ENCODE measurements at regions not wholly inside any gene's neighbourhood (a gene's known extent, or its start where the extent isn't known, plus 50 kb on each side); places are given as distances from the start of the nearest gene placed in this dataset.

DNA sequence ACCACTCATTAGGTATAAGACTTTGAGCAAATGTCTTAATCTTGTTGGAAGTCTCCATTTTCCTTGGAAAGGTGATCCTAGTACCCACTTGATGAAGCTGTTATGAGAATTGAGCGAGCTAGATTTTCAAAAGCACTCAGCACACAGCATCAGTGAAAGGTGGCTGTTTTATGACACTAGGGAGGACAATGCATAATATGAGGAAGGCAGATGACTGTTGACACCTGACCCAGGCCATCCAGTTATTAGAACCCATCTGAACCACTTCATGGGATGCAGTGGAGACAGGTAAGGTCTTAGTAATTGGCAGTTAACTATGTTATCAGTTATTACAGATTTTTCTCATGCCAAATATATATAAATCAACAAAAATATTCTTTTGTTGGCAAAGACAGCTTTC lies 369.9 kb upstream of the PDE3A start:
- Histone ChIP-seq H3K27ac (ENCODE audit: low read depth, low read length) (no peak overlapping the region), H3K4me2 (ENCODE audit: low read length) (no peak overlapping the region), H4K20me1 (ENCODE audit: insufficient read depth) (no peaks in the 10 kb centered on the region), H3K36me3 (ENCODE audit: control insufficient read depth in 1 of 2, insufficient read depth in 2 of 2, low read length in 2 of 2) (no peaks in the 10 kb centered on the region), H3K27me3 (ENCODE audit: insufficient read depth, low read length) (no peaks in the 10 kb centered on the region), H3K4me1 (ENCODE audit: control insufficient read depth in 1 of 2, insufficient read depth in 2 of 2, low read length in 2 of 2) (no peaks in the 10 kb centered on the region), H2AFZ (ENCODE audit: low read depth, low read length, poor library complexity, severe bottlenecking) (no peak overlapping the region), H3K9me3 (ENCODE audit: control insufficient read depth in 1 of 2, insufficient read depth in 1 of 2, low read depth in 1 of 2, low read length in 2 of 2) (no peaks in the 10 kb centered on the region), H3K9ac (ENCODE audit: low read length) (no peak overlapping the region), H3K79me2 (ENCODE audit: insufficient read depth, low read length) (no peaks in the 10 kb centered on the region), H3K4me3 (replicated peaks in 1 of 2; ENCODE audit: low read depth in 1 of 2, low read length in 2 of 2) (no peak overlapping the region), H3K9me2 (ENCODE audit: insufficient read depth) (no peaks in the 10 kb centered on the region)
- BruUV-seq (replicated peaks): no TSS peak
- ChIA-PET CTCF (no interaction called here), POLR2A (no interaction called here), RAD21 (ENCODE audit: low non-redundant PET in 1 of 2, low total read pairs in 2 of 2, uncharacterized antibody in 2 of 2, unreplicated experiment in 2 of 2) (no interaction called here)
- DNase-seq (ENCODE audit: low read depth, low spot score) (no peak), ATAC-seq (no peak)
- intact Hi-C loops (cut with micrococcal nuclease): loop anchor here (10.0 kb wide), 1 partner anchor 366 kb away; the partner anchor contains the start of gene PDE3A
- no peak for TF ChIP-seq SRF (IDR thresholded peaks at IDR 0.05; ENCODE audit: low read depth)
- TF ChIP-seq, protein P1, sequence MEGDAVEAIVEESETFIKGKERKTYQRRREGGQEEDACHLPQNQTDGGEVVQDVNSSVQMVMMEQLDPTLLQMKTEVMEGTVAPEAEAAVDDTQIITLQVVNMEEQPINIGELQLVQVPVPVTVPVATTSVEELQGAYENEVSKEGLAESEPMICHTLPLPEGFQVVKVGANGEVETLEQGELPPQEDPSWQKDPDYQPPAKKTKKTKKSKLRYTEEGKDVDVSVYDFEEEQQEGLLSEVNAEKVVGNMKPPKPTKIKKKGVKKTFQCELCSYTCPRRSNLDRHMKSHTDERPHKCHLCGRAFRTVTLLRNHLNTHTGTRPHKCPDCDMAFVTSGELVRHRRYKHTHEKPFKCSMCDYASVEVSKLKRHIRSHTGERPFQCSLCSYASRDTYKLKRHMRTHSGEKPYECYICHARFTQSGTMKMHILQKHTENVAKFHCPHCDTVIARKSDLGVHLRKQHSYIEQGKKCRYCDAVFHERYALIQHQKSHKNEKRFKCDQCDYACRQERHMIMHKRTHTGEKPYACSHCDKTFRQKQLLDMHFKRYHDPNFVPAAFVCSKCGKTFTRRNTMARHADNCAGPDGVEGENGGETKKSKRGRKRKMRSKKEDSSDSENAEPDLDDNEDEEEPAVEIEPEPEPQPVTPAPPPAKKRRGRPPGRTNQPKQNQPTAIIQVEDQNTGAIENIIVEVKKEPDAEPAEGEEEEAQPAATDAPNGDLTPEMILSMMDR (IDR thresholded peaks at IDR 0.05 in 2 of 3, conservative IDR thresholded peaks at IDR 0.05 in 1 of 3; ENCODE audit: borderline replicate concordance in 1 of 3, insufficient read depth in 1 of 3, low read depth in 2 of 3, low read length in 2 of 3): no peak
- TF ChIP-seq EZH2 (IDR thresholded peaks at IDR 0.05): no peak
- no peak for TF ChIP-seq CEBPB (IDR thresholded peaks at IDR 0.05; ENCODE audit: low read depth)
- no peak for TF ChIP-seq EGR1 (IDR thresholded peaks at IDR 0.05; ENCODE audit: low read depth)
- TF ChIP-seq SP1 (IDR thresholded peaks at IDR 0.05; ENCODE audit: low read depth): no peak
- TF ChIP-seq ZFX (IDR thresholded peaks at IDR 0.05): no peak
- no peak for TF ChIP-seq RAD21 (IDR thresholded peaks at IDR 0.05; ENCODE audit: low read depth)
- TF ChIP-seq, protein P2, sequence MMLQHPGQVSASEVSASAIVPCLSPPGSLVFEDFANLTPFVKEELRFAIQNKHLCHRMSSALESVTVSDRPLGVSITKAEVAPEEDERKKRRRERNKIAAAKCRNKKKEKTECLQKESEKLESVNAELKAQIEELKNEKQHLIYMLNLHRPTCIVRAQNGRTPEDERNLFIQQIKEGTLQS (IDR thresholded peaks at IDR 0.05): no peak
- TF ChIP-seq, protein P3, sequence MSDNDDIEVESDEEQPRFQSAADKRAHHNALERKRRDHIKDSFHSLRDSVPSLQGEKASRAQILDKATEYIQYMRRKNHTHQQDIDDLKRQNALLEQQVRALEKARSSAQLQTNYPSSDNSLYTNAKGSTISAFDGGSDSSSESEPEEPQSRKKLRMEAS (IDR thresholded peaks at IDR 0.05): no peak
- TF ChIP-seq EZH2phosphoT487 (IDR thresholded peaks at IDR 0.05; ENCODE audit: borderline replicate concordance): no peak
- TF ChIP-seq SIN3A (IDR thresholded peaks at IDR 0.05; ENCODE audit: low read depth): no peak
- no peak for TF ChIP-seq ZNF274 (IDR thresholded peaks at IDR 0.05; ENCODE audit: low read depth, low read length)
- TF ChIP-seq, protein P4, sequence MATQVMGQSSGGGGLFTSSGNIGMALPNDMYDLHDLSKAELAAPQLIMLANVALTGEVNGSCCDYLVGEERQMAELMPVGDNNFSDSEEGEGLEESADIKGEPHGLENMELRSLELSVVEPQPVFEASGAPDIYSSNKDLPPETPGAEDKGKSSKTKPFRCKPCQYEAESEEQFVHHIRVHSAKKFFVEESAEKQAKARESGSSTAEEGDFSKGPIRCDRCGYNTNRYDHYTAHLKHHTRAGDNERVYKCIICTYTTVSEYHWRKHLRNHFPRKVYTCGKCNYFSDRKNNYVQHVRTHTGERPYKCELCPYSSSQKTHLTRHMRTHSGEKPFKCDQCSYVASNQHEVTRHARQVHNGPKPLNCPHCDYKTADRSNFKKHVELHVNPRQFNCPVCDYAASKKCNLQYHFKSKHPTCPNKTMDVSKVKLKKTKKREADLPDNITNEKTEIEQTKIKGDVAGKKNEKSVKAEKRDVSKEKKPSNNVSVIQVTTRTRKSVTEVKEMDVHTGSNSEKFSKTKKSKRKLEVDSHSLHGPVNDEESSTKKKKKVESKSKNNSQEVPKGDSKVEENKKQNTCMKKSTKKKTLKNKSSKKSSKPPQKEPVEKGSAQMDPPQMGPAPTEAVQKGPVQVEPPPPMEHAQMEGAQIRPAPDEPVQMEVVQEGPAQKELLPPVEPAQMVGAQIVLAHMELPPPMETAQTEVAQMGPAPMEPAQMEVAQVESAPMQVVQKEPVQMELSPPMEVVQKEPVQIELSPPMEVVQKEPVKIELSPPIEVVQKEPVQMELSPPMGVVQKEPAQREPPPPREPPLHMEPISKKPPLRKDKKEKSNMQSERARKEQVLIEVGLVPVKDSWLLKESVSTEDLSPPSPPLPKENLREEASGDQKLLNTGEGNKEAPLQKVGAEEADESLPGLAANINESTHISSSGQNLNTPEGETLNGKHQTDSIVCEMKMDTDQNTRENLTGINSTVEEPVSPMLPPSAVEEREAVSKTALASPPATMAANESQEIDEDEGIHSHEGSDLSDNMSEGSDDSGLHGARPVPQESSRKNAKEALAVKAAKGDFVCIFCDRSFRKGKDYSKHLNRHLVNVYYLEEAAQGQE (IDR thresholded peaks at IDR 0.05; ENCODE audit: low read depth): no peak
- TF ChIP-seq FOSL1 (IDR thresholded peaks at IDR 0.05; ENCODE audit: low read depth): no peak
- no peak for TF ChIP-seq YY1 (IDR thresholded peaks at IDR 0.05; ENCODE audit: extremely low read depth, insufficient replicate concordance, low read depth, low read length)
- no peak for TF ChIP-seq POLR2AphosphoS5 (IDR thresholded peaks at IDR 0.05; ENCODE audit: low read depth, low read length)
- TF ChIP-seq CBX3 (IDR thresholded peaks at IDR 0.05; ENCODE audit: low read depth): no peak
